Thyroid gland (tissue), 4 donors: ENCODE measurements at regions not wholly inside any gene's neighbourhood (a gene's known extent, or its start where the extent isn't known, plus 50 kb on each side); places are given as distances from the start of the nearest gene placed in this dataset.
"Not testable (repeated sequence)": the region's sequence is repeated elsewhere in the genome, so short reads cannot be mapped to it uniquely, and the experiment has no call there.

Source experiments
- DNase-seq, 2 donors: peaks; one replicate each; pipeline ENCODE4 v3.0.0-alpha.2; 2019
- H3K27ac ChIP-seq, 3 donors: fragments of 200-600 bp; sonication (generic); 1 replicate in 2 of 3; 2 replicates in 1 of 3; pipeline ENCODE4 v1.5.1; 2016 to 2019; ENCODE audit warnings: mild to moderate bottlenecking in 1 of 3, moderate library complexity in 1 of 3
- H3K27me3 ChIP-seq: fragments of 200-600 bp; sonication (generic); one replicate; pipeline ENCODE4 v1.5.1; 2019
- H3K36me3 ChIP-seq, 2 donors: fragments of 200-600 bp; sonication (generic); one replicate each; pipeline ENCODE4 v1.5.1; 2016 to 2019
- H3K4me1 ChIP-seq, 2 donors: fragments of 200-600 bp; sonication (generic); one replicate each; pipeline ENCODE4 v1.5.1; 2017 to 2019
- H3K4me3 ChIP-seq, 3 donors: fragments of 200-600 bp; sonication (generic); replicated peaks in 1 of 3; 1 replicate in 2 of 3; 2 replicates in 1 of 3; pipeline ENCODE4 v1.5.1; 2016; ENCODE audit warnings: mild to moderate bottlenecking in 1 of 3
- H3K9me3 ChIP-seq: fragments of 200-600 bp; sonication (generic); one replicate; pipeline ENCODE4 v1.5.1; 2017
- CTCF ChIP-seq, 6 experiments: fragments of 200-600 bp in 3 of 6; fragments of 450-650 bp in 3 of 6; sonication (generic) in 3 of 6; IDR thresholded peaks; one replicate each; pipeline ENCODE4 v1.5.1; 2016 to 2019; ENCODE audit warnings: antibody characterized with exemption in 6 of 6, mild to moderate bottlenecking in 2 of 6, inconsistent platforms in 1 of 6, moderate library complexity in 1 of 6
- POLR2A ChIP-seq, 2 donors: fragments of 450-650 bp; IDR thresholded peaks; one replicate each; pipeline ENCODE4 v1.6.1; 2017; ENCODE audit warnings: antibody characterized with exemption in 2 of 2, mild to moderate bottlenecking in 2 of 2, moderate library complexity in 1 of 2
- WGBS, 2 donors: methylation state at CpG; one replicate each; pipeline ENCODE4 v1.1.5; 2017; 5-methylcytosine and 5-hydroxymethylcytosine counted together
- intact Hi-C: fragments of 100-400 bp; cut with DNase I; formaldehyde crosslinking; loops from one replicate; pipeline ENCODE4 v1.15.1; 2023

GRCh38 chr9:73327149-73327548, 175.5 kb downstream of the ANXA1 start:
- DNase-seq: no peak
- Histone ChIP-seq H3K36me3 (no peaks in the 10 kb centered on the region), H3K4me3 (no peak overlapping the region), H3K27ac (no peak overlapping the region), H3K9me3 (no peaks in the 10 kb centered on the region), H3K4me1 (no peaks in the 10 kb centered on the region), H3K27me3 (no peaks in the 10 kb centered on the region)
- TF ChIP-seq CTCF (IDR thresholded peaks at IDR 0.05): no peak
- no peak for TF ChIP-seq POLR2A (IDR thresholded peaks at IDR 0.05)
- intact Hi-C loops: no loop called here
- 25 to 30% methylated on average over 2 of the region's 2 CpGs for WGBS, 2 donors

GRCh38 chr9:73337182-73337581, 185.5 kb downstream of the ANXA1 start:
- DNase-seq, H3K4me3 ChIP-seq, H3K4me1 ChIP-seq, H3K36me3 ChIP-seq, intact Hi-C loops, H3K27me3 ChIP-seq, H3K9me3 ChIP-seq, H3K27ac ChIP-seq: not testable (repeated sequence)
- WGBS, 2 donors: 94 to 98% methylated on average over 2 of the region's 2 CpGs

- WGBS, 2 donors: 92 to 95% methylated on average over 3 of the region's 3 CpGs
- Histone ChIP-seq H3K27ac (no peak overlapping the region), H3K27me3 (no peaks in the 10 kb centered on the region), H3K4me3 (no peak overlapping the region), H3K36me3 (no peaks in the 10 kb centered on the region), H3K4me1 (no peaks in the 10 kb centered on the region), H3K9me3 (no peaks in the 10 kb centered on the region)
- no peak for TF ChIP-seq POLR2A (IDR thresholded peaks at IDR 0.05)
- no peak for TF ChIP-seq CTCF (IDR thresholded peaks at IDR 0.05)
- DNase-seq: no peak
- intact Hi-C loops: no loop called here
These were observed 192.4 kb downstream of the ANXA1 start for GRCh38 chr9:73344060-73344459.

GRCh38 chr9:73347123-73347522, 195.5 kb downstream of the ANXA1 start:
- H3K27ac ChIP-seq: no peak overlapping the region
- no peaks in the 10 kb centered on the region for H3K27me3 ChIP-seq
- no peaks in the 10 kb centered on the region for H3K9me3 ChIP-seq
- no peak for DNase-seq
- TF ChIP-seq CTCF (IDR thresholded peaks at IDR 0.05) (no peak), POLR2A (IDR thresholded peaks at IDR 0.05) (no peak)
- 80 to 85% methylated on average over 4 of the region's 4 CpGs for WGBS, 2 donors
- H3K4me1 ChIP-seq: no peaks in the 10 kb centered on the region
- intact Hi-C loops: no loop called here
- H3K36me3 ChIP-seq: no peaks in the 10 kb centered on the region
- no peak overlapping the region for H3K4me3 ChIP-seq

GRCh38 chr9:73347720-73348119, 196.1 kb downstream of the ANXA1 start:
- Histone ChIP-seq H3K36me3 (no peaks in the 10 kb centered on the region), H3K27ac (no peak overlapping the region), H3K4me3 (no peak overlapping the region), H3K9me3 (no peaks in the 10 kb centered on the region), H3K4me1 (no peaks in the 10 kb centered on the region), H3K27me3 (no peaks in the 10 kb centered on the region)
- WGBS, 2 donors: 70 to 81% methylated on average over 1 of the region's 1 CpG
- DNase-seq: no peak
- intact Hi-C loops: no loop called here
- TF ChIP-seq POLR2A (IDR thresholded peaks at IDR 0.05) (no peak), CTCF (IDR thresholded peaks at IDR 0.05) (no peak)

GRCh38 chr9:73348471-73348870, 196.8 kb downstream of the ANXA1 start:
- intact Hi-C loops: no loop called here

More at GRCh38 chr9:73348471-73348870, 196.8 kb downstream of the ANXA1 start:
- H3K36me3 ChIP-seq: no peaks in the 10 kb centered on the region
- H3K9me3 ChIP-seq: no peaks in the 10 kb centered on the region
- no peak for TF ChIP-seq POLR2A (IDR thresholded peaks at IDR 0.05)
- no peak for TF ChIP-seq CTCF (IDR thresholded peaks at IDR 0.05)
- H3K4me3 ChIP-seq: no peak overlapping the region
- DNase-seq: no peak
- no peaks in the 10 kb centered on the region for H3K4me1 ChIP-seq
- H3K27ac ChIP-seq: no peak overlapping the region
- no peaks in the 10 kb centered on the region for H3K27me3 ChIP-seq
